GM18868 (cell line): ENCODE measurements at regions not wholly inside any gene's neighbourhood (a gene's known extent, or its start where the extent isn't known, plus 50 kb on each side); places are given as distances from the start of the nearest gene placed in this dataset.

Experiments
- ATAC-seq: cut with Tn5 transposase; IDR thresholded peaks from one replicate; pipeline ENCODE4 v1.9.1; 2021; ENCODE audit warnings: mild to moderate bottlenecking, moderate library complexity; ENCODE audit not compliant: unreplicated experiment

GRCh38 chr6:81484251-81484650 lies 268.2 kb downstream of the TENT5A start:
- no peak for ATAC-seq

- no peak for ATAC-seq
Measured at GRCh38 chr6:81480139-81480538, 272.3 kb downstream of the TENT5A start.

GRCh38 chr6:81476881-81477280 lies 275.6 kb downstream of the TENT5A start:
- ATAC-seq: no peak

- ATAC-seq: no peak
Measured at GRCh38 chr6:81475646-81476045, 276.8 kb downstream of the TENT5A start.

GRCh38 chr6:81465859-81466258 lies 286.6 kb downstream of the TENT5A start:
- no peak for ATAC-seq

GRCh38 chr6:81456416-81456815 lies 296.1 kb downstream of the TENT5A start:
- no peak for ATAC-seq

GRCh38 chr6:81455641-81456040 lies 296.8 kb downstream of the TENT5A start:
- ATAC-seq: no peak

GRCh38 chr6:81451787-81452186 lies 300.7 kb downstream of the TENT5A start:
- peak; percentile 99 for ATAC-seq

- ATAC-seq: no peak
Measured at GRCh38 chr6:81450180-81450579, 302.3 kb downstream of the TENT5A start.

GRCh38 chr6:81446509-81446908 lies 306.0 kb downstream of the TENT5A start:
- ATAC-seq: no peak

- ATAC-seq: no peak
Measured at GRCh38 chr6:81439417-81439816, 313.1 kb downstream of the TENT5A start.

- ATAC-seq: no peak
Measured at GRCh38 chr6:81436990-81437389, 315.5 kb downstream of the TENT5A start.

- ATAC-seq: no peak
Measured at GRCh38 chr6:81413306-81413705, 339.2 kb downstream of the TENT5A start.

- ATAC-seq: no peak
Measured at GRCh38 chr6:81401970-81402690, 350.4 kb downstream of the TENT5A start.

GRCh38 chr6:81396916-81397315 lies 355.6 kb downstream of the TENT5A start:
- ATAC-seq: no peak

GRCh38 chr6:81387163-81387562 lies 365.3 kb downstream of the TENT5A start:
- ATAC-seq: no peak

GRCh38 chr6:81384921-81385320 lies 367.6 kb downstream of the TENT5A start:
- no peak for ATAC-seq

GRCh38 chr6:81383472-81383871 lies 369.0 kb downstream of the TENT5A start:
- no peak for ATAC-seq

GRCh38 chr6:81382852-81383251 lies 369.6 kb downstream of the TENT5A start:
- ATAC-seq: no peak

- no peak for ATAC-seq
Measured at GRCh38 chr6:81381382-81381916, 371.0 kb downstream of the TENT5A start.

- no peak for ATAC-seq
Measured at GRCh38 chr6:81380718-81381338, 371.7 kb downstream of the TENT5A start.

GRCh38 chr6:81376745-81377144 lies 375.7 kb downstream of the TENT5A start:
- no peak for ATAC-seq
